Rectal smooth muscle tissue (tissue), 1 donor: ENCODE measurements at regions not wholly inside any gene's neighbourhood (a gene's known extent, or its start where the extent isn't known, plus 50 kb on each side); places are given as distances from the start of the nearest gene placed in this dataset.

ENCODE experiments used
- H3K27ac ChIP-seq: one replicate; pipeline ENCODE4 v1.7.0; 2013; ENCODE audit warnings: low read depth, low read length, inconsistent platforms
- H3K27me3 ChIP-seq: one replicate; pipeline ENCODE4 v1.7.0; 2013; ENCODE audit warnings: low read length; ENCODE audit not compliant: control insufficient read depth, insufficient read depth
- H3K36me3 ChIP-seq: one replicate; pipeline ENCODE4 v1.7.0; 2013; ENCODE audit warnings: low read length; ENCODE audit not compliant: control insufficient read depth, insufficient read depth
- H3K4me1 ChIP-seq: one replicate; pipeline ENCODE4 v1.7.0; 2013; ENCODE audit warnings: low read length; ENCODE audit not compliant: control insufficient read depth, insufficient read depth
- H3K4me3 ChIP-seq: one replicate; pipeline ENCODE4 v1.7.0; 2013; ENCODE audit warnings: low read length
- H3K9ac ChIP-seq: one replicate; pipeline ENCODE4 v1.7.0; 2013; ENCODE audit warnings: low read length

- no peak overlapping the region for H3K4me3 ChIP-seq
- no peaks in the 10 kb centered on the region for H3K36me3 ChIP-seq
- H3K4me1 ChIP-seq = no peaks in the 10 kb centered on the region
- no peak overlapping the region for H3K27ac ChIP-seq
- H3K27me3 ChIP-seq = no peaks in the 10 kb centered on the region
- no peak overlapping the region for H3K9ac ChIP-seq
Observed at GRCh38 chr2:150710916-150711315, 223.4 kb upstream of the RND3 start.

GRCh38 chr2:150710041-150710440 lies 222.6 kb upstream of the RND3 start:
- no peak overlapping the region for H3K27ac ChIP-seq
- no peak overlapping the region for H3K9ac ChIP-seq
- no peaks in the 10 kb centered on the region for H3K36me3 ChIP-seq

GRCh38 chr2:150706561-150706960 lies 219.1 kb upstream of the RND3 start:
- no peaks in the 10 kb centered on the region for H3K4me1 ChIP-seq
- H3K36me3 ChIP-seq = no peaks in the 10 kb centered on the region
- no peaks in the 10 kb centered on the region for H3K27me3 ChIP-seq
- H3K9ac ChIP-seq = no peak overlapping the region
- no peak overlapping the region for H3K4me3 ChIP-seq
- H3K27ac ChIP-seq = no peak overlapping the region

More at GRCh38 chr2:150710041-150710440, 222.6 kb upstream of the RND3 start:
- no peaks in the 10 kb centered on the region for H3K4me1 ChIP-seq
- no peaks in the 10 kb centered on the region for H3K27me3 ChIP-seq
- no peak overlapping the region for H3K4me3 ChIP-seq

GRCh38 chr2:150705767-150706166 lies 218.3 kb upstream of the RND3 start:
- Histone ChIP-seq H3K36me3 (no peaks in the 10 kb centered on the region), H3K4me3 (no peak overlapping the region), H3K4me1 (no peaks in the 10 kb centered on the region), H3K9ac (no peak overlapping the region), H3K27ac (no peak overlapping the region), H3K27me3 (no peaks in the 10 kb centered on the region)

GRCh38 chr2:150705357-150705756 lies 217.9 kb upstream of the RND3 start:
- H3K27ac ChIP-seq = no peak overlapping the region
- no peaks in the 10 kb centered on the region for H3K27me3 ChIP-seq
- no peaks in the 10 kb centered on the region for H3K36me3 ChIP-seq
- H3K9ac ChIP-seq = no peak overlapping the region
- no peaks in the 10 kb centered on the region for H3K4me1 ChIP-seq
- H3K4me3 ChIP-seq = no peak overlapping the region

- Histone ChIP-seq H3K27ac (no peak overlapping the region), H3K4me3 (no peak overlapping the region), H3K4me1 (no peaks in the 10 kb centered on the region), H3K9ac (no peak overlapping the region), H3K36me3 (no peaks in the 10 kb centered on the region), H3K27me3 (no peaks in the 10 kb centered on the region)
Observed at GRCh38 chr2:150702791-150703190, 215.3 kb upstream of the RND3 start.

GRCh38 chr2:150700666-150701580 lies 213.5 kb upstream of the RND3 start:
- Histone ChIP-seq H3K27ac (no peak overlapping the region), H3K36me3 (no peaks in the 10 kb centered on the region), H3K27me3 (no peaks in the 10 kb centered on the region)

GRCh38 chr2:150699218-150699617 lies 211.8 kb upstream of the RND3 start:
- no peak overlapping the region for H3K27ac ChIP-seq

More at GRCh38 chr2:150700666-150701580, 213.5 kb upstream of the RND3 start:
- Histone ChIP-seq H3K4me3 (no peak overlapping the region), H3K9ac (no peak overlapping the region), H3K4me1 (no peaks in the 10 kb centered on the region)

GRCh38 chr2:150698016-150698661 lies 210.7 kb upstream of the RND3 start:
- no peak overlapping the region for H3K27ac ChIP-seq

More at GRCh38 chr2:150699218-150699617, 211.8 kb upstream of the RND3 start:
- H3K4me1 ChIP-seq = no peaks in the 10 kb centered on the region
- H3K9ac ChIP-seq = no peak overlapping the region
- H3K36me3 ChIP-seq = no peaks in the 10 kb centered on the region
- no peaks in the 10 kb centered on the region for H3K27me3 ChIP-seq
- H3K4me3 ChIP-seq = no peak overlapping the region

GRCh38 chr2:150697596-150697995 lies 210.1 kb upstream of the RND3 start:
- Histone ChIP-seq H3K9ac (no peak overlapping the region), H3K36me3 (no peaks in the 10 kb centered on the region), H3K4me1 (no peaks in the 10 kb centered on the region), H3K27ac (no peak overlapping the region), H3K27me3 (no peaks in the 10 kb centered on the region), H3K4me3 (no peak overlapping the region)

More at GRCh38 chr2:150698016-150698661, 210.7 kb upstream of the RND3 start:
- H3K36me3 ChIP-seq = no peaks in the 10 kb centered on the region
- H3K4me1 ChIP-seq = no peaks in the 10 kb centered on the region
- H3K4me3 ChIP-seq = no peak overlapping the region
- no peaks in the 10 kb centered on the region for H3K27me3 ChIP-seq
- no peak overlapping the region for H3K9ac ChIP-seq

- no peak overlapping the region for H3K9ac ChIP-seq
- no peaks in the 10 kb centered on the region for H3K4me1 ChIP-seq
Observed at GRCh38 chr2:150695451-150696135, 208.1 kb upstream of the RND3 start.

GRCh38 chr2:150693556-150693955 lies 206.1 kb upstream of the RND3 start:
- Histone ChIP-seq H3K9ac (no peak overlapping the region), H3K36me3 (no peaks in the 10 kb centered on the region), H3K4me3 (no peak overlapping the region), H3K27me3 (no peaks in the 10 kb centered on the region), H3K27ac (no peak overlapping the region), H3K4me1 (no peaks in the 10 kb centered on the region)

More at GRCh38 chr2:150695451-150696135, 208.1 kb upstream of the RND3 start:
- Histone ChIP-seq H3K27me3 (no peaks in the 10 kb centered on the region), H3K4me3 (no peak overlapping the region), H3K36me3 (no peaks in the 10 kb centered on the region), H3K27ac (no peak overlapping the region)
